Progenitor cell of endocrine pancreas (in vitro differentiated cells): ENCODE measurements at regions not wholly inside any gene's neighbourhood (a gene's known extent, or its start where the extent isn't known, plus 50 kb on each side); places are given as distances from the start of the nearest gene placed in this dataset.
"Not testable (repeated sequence)": the region's sequence is repeated elsewhere in the genome, so short reads cannot be mapped to it uniquely, and the experiment has no call there.

Experiments used
- DNase-seq: peaks from one replicate; pipeline ENCODE4 v3.0.0; 2021; ENCODE audit warnings: low spot score; ENCODE audit not compliant: unreplicated experiment
- H3K27ac Mint-ChIP-seq: 2 replicates; pipeline ENCODE4 v1.8.0; 2021; ENCODE audit warnings: mild to moderate bottlenecking, moderate library complexity, mixed read lengths
- H3K27me3 Mint-ChIP-seq: 2 replicates; pipeline ENCODE4 v1.8.0; 2021; ENCODE audit warnings: mixed read lengths
- H3K36me3 Mint-ChIP-seq: 2 replicates; pipeline ENCODE4 v1.8.0; 2022; ENCODE audit warnings: mixed read lengths; ENCODE audit not compliant: insufficient read depth
- H3K4me1 Mint-ChIP-seq: 2 replicates; pipeline ENCODE4 v1.8.0; 2021; ENCODE audit warnings: low read depth, mixed read lengths
- H3K4me3 Mint-ChIP-seq: 2 replicates; pipeline ENCODE4 v1.8.0; 2021; ENCODE audit warnings: low read depth, mild to moderate bottlenecking, moderate library complexity, mixed read lengths
- H3K9me3 Mint-ChIP-seq: 2 replicates; pipeline ENCODE4 v1.8.0; 2021; ENCODE audit warnings: low read depth, mixed read lengths
- CTCF ChIP-seq: fragments of 200-600 bp; sonication (generic); IDR thresholded peaks from one replicate; pipeline ENCODE4 v1.5.0; 2021; ENCODE audit warnings: antibody characterized with exemption, mild to moderate bottlenecking; ENCODE audit not compliant: unreplicated experiment

- H3K27ac Mint-ChIP-seq: no peak overlapping the region
- no peaks in the 10 kb centered on the region for H3K9me3 Mint-ChIP-seq
- no peaks in the 10 kb centered on the region for H3K27me3 Mint-ChIP-seq
- peak; percentile 94 for TF ChIP-seq CTCF
- no peak overlapping the region for H3K4me3 Mint-ChIP-seq
- H3K4me1 Mint-ChIP-seq: no peaks in the 10 kb centered on the region
- DNase-seq: peak; percentile 76
- H3K36me3 Mint-ChIP-seq: no peaks in the 10 kb centered on the region
Measured at GRCh38 chr1:176374967-176375569, 87.9 kb upstream of the PAPPA2 start.

- no peak for DNase-seq
- Mint-ChIP-seq H3K27ac (peak overlapping the region; percentile 25), H3K36me3 (no peaks in the 10 kb centered on the region)
Measured at GRCh38 chr1:176364236-176364905, 98.6 kb upstream of the PAPPA2 start.

GRCh38 chr1:176349135-176349715 lies 113.8 kb upstream of the PAPPA2 start:
- not testable (repeated sequence) for H3K4me1 Mint-ChIP-seq, H3K36me3 Mint-ChIP-seq, H3K27me3 Mint-ChIP-seq, H3K4me3 Mint-ChIP-seq, DNase-seq, H3K27ac Mint-ChIP-seq
- H3K9me3 Mint-ChIP-seq: peaks cover 32% of the 10 kb centered on the region

More at GRCh38 chr1:176364236-176364905, 98.6 kb upstream of the PAPPA2 start:
- TF ChIP-seq CTCF: no peak
- peaks cover 12% of the 10 kb centered on the region for H3K4me1 Mint-ChIP-seq
- H3K9me3 Mint-ChIP-seq: peaks cover 4% of the 10 kb centered on the region
- no peaks in the 10 kb centered on the region for H3K27me3 Mint-ChIP-seq
- no peak overlapping the region for H3K4me3 Mint-ChIP-seq

- TF ChIP-seq CTCF: no peak
- Mint-ChIP-seq H3K4me3 (no peak overlapping the region), H3K9me3 (peaks cover 21% of the 10 kb centered on the region), H3K27ac (no peak overlapping the region), H3K27me3 (no peaks in the 10 kb centered on the region), H3K4me1 (no peaks in the 10 kb centered on the region), H3K36me3 (peaks cover 1% of the 10 kb centered on the region)
- no peak for DNase-seq
Measured at GRCh38 chr1:176341656-176342055, 121.3 kb upstream of the PAPPA2 start.

- H3K4me1 Mint-ChIP-seq: no peaks in the 10 kb centered on the region
- no peaks in the 10 kb centered on the region for H3K27me3 Mint-ChIP-seq
- H3K4me3 Mint-ChIP-seq: no peak overlapping the region
- H3K27ac Mint-ChIP-seq: no peak overlapping the region
- no peak for TF ChIP-seq CTCF
- no peak for DNase-seq
- H3K36me3 Mint-ChIP-seq: peaks cover under 1% of the 10 kb centered on the region
- peaks cover 9% of the 10 kb centered on the region for H3K9me3 Mint-ChIP-seq
Measured at GRCh38 chr1:176338877-176339276, 124.1 kb upstream of the PAPPA2 start.
